ENCODE measurements at regions not wholly inside any gene's neighbourhood (a gene's known extent, or its start where the extent isn't known, plus 50 kb on each side); places are given as distances from the start of the nearest gene placed in this dataset.
"Not testable (repeated sequence)": the region's sequence is repeated elsewhere in the genome, so short reads cannot be mapped to it uniquely, and the experiment has no call there.

DNA sequence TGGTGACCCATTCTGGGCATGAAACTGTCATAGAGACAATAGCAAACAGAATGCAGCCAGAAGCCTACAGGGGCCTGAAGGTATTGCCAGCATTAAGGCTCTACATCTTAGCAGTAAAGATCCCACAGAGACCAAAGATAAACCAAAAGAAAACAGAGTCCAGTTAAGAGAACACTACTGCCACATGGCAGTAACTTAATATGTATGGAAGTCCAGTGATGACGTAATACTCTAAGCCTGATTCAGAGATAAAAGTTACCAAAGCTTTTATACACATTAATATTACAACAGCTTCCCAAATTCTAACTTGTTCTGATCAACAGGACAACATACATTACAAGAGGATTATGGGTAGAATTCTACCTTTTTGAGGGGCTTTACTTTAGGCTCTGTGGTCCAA lies 371.5 kb downstream of the PRELID2 start:
- DNase-seq (ENCODE audit: low spot score), result no peak

DNA sequence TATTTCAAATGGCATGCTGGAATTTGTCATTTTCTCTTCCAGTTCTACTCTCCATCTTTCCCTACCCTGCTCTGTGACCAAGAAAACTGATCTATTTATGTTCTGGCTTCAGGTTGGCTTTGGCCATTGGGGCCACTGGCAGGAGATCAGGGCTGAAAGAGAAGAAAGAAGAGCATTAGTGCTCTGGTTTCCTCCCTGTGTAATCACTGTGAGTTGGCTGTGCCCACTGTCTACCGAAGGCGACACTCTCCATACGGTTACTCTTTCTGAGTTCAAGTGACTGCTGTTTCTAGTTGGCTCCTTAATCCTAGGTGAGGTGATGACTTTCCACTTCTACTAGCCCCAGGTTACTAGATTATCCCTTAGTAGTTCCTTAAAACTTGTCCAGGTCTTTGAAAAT lies 372.6 kb downstream of the PRELID2 start:
- DNase-seq (ENCODE audit: low spot score), result no peak

DNA sequence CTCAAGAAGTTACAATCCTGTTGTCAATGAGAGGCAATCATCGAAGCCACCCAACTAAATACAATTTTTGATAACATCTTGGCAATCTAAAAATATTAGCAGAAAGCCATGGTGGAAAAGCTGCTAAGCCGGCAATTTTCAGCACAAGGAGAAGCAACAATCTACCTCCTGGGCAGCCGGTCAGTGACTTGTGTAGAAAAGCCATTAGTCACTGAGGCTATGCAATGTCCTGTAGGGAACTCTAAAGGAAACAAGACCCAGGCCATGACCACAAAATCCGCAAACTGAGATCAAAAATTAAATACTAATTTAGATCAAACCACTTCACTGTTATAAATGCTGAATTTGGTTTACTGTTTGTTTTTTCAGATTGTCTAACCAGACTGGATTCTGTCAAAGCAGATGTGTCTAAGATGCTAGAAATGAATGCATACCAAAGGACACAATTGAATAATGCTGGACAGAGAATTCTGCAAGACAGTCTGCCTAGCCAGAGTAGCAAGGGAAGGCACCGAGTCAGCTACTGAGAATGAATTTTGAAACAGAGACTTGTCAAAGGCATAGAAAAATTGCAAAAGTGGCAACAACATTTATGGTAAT lies 384.8 kb downstream of the PRELID2 start:
- no peak for DNase-seq (ENCODE audit: low spot score)

- peak; percentile 69 for DNase-seq (ENCODE audit: low spot score)
Observed at GRCh38 chr5:145449794-145450193, 385.3 kb downstream of the PRELID2 start.

GRCh38 chr5:145446875-145447274 lies 388.3 kb downstream of the PRELID2 start:
- DNase-seq (ENCODE audit: low spot score), result not testable (repeated sequence)

GRCh38 chr5:145446412-145446811 lies 388.7 kb downstream of the PRELID2 start:
- DNase-seq (ENCODE audit: low spot score), result no peak

GRCh38 chr5:145445027-145445426 lies 390.1 kb downstream of the PRELID2 start:
- DNase-seq (ENCODE audit: low spot score), result no peak

- DNase-seq (ENCODE audit: low spot score), result no peak
Observed at GRCh38 chr5:145443964-145444363, 391.2 kb downstream of the PRELID2 start.

GRCh38 chr5:145443366-145443765 lies 391.8 kb downstream of the PRELID2 start:
- DNase-seq (ENCODE audit: low spot score), result no peak

- not testable (repeated sequence) for DNase-seq (ENCODE audit: low spot score)
Observed at GRCh38 chr5:145442661-145443060, 392.5 kb downstream of the PRELID2 start.

- no peak for DNase-seq (ENCODE audit: low spot score)
Observed at GRCh38 chr5:145441228-145441627, 393.9 kb downstream of the PRELID2 start.

DNA sequence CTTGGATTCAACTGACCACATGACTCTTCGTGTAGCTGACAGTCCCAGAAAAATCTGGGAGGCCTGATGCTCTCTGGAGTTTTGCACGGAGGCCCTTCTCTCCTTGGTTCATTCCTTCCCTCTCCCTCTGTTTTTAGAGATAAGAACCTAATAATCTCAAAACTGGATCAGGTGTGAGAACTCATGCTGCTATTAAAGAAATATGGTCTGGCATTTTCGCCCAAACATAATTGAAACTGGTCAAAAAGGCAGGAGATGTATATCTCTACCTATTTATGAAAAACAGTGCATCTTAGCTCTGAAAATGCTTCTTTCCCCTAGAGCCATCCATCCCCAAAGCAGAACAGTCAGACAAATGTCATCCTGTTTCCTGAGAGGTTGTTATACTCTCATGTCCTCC lies 397.5 kb downstream of the PRELID2 start:
- DNase-seq (ENCODE audit: low spot score), result no peak

- DNase-seq (ENCODE audit: low spot score), result no peak
Observed at GRCh38 chr5:145433077-145433476, 402.1 kb downstream of the PRELID2 start.

DNA sequence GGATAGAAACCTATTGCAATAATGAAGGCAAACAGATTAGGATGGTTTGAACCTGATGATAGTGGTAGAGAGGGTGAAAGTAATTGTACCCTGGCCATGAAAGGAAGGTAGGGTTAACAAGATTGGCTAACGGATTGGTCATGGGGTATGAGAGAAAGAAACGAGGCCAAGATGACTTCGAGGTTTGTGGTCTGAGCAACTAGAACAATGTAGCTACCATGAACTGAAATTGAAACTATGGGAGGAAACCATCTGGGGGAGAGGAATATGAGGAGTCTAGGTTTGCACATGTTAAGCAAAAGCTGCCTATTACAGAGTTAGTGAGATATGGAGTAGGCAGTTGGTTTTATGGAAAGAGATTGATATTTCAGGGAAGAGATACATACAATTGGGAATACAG lies 406.0 kb downstream of the PRELID2 start:
- no peak for DNase-seq (ENCODE audit: low spot score)

DNA sequence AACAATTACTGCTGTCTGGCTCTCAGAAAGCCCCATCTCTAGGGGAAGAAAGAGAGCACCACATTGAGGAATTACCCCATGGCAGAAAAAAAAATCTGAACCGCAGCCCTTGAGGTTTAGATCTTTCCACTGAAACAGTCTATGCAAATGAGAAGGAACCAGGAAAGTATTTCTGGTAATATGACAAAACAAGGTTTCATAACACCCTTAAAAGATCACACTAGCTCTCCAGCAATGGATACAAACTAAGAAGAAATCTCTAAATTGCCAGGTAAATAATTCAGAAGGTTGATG lies 427.1 kb downstream of the PRELID2 start:
- DNase-seq (ENCODE audit: low spot score), result no peak

- DNase-seq (ENCODE audit: low spot score), result no peak
Observed at GRCh38 chr5:145407300-145408047, 427.7 kb downstream of the PRELID2 start.

DNA sequence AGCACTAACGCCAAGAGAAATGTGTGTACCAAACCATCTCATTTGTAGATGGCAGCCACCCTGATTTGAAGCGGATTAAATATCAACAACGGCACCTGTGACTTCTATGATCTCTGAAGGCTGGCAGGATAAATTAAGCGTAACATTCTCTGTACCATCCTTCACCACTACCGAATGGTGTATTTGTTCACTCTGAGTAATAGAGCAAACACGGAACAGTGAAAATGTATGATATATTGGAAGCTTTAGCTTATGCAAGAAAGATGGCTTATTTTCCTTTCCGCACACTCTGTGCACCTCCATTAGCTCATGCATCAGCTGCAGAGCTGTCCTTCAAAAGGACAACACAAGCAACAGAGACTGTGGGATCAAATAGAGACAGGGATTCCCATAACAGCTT lies 431.1 kb downstream of the PRELID2 start:
- DNase-seq (ENCODE audit: low spot score), result no peak

DNA sequence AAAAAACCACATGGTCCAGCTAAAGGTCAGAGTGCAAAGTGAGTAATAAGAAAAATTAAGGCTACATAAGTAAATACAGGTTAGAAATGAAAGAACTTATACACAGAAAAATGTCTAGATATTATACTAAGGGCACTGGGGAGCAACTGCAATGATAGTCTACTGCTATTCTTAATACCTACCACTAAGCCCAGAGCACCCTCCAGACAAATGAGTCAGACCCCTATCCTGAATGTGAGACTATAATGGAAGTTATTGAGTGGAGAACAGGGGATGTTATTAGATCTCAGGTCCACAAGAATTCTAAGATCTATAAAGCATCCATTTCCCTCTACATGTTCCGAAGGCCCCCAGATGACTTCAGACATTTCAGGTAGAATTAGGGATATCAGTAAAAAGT lies 438.3 kb downstream of the PRELID2 start:
- DNase-seq (ENCODE audit: low spot score), result no peak

GRCh38 chr5:145395151-145395550 lies 440.0 kb downstream of the PRELID2 start:
- DNase-seq (ENCODE audit: low spot score), result not testable (repeated sequence)

- DNase-seq (ENCODE audit: low spot score), result no peak
Observed at GRCh38 chr5:145393426-145393825, 441.7 kb downstream of the PRELID2 start.

DNA sequence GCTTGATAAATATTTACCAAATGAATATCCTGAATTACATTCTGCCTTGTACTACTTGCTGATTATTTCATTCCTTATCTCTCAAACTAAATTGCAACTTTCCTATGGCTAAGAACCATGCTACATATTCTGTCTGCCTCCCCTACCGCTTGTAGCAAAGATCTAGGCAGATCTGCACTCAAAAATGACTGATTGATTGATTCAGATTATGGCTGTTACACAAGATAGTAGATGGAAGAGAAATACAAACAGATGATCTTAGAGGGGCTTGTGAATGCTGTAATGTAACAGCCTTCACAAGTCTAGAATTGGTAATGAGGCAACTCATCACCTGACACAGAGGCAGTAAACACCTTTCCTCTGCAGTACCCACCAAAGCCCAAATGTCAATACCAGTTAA lies 446.1 kb downstream of the PRELID2 start:
- no peak for DNase-seq (ENCODE audit: low spot score)

- DNase-seq (ENCODE audit: low spot score), result no peak
Observed at GRCh38 chr5:145385276-145385675, 449.9 kb downstream of the PRELID2 start.

DNA sequence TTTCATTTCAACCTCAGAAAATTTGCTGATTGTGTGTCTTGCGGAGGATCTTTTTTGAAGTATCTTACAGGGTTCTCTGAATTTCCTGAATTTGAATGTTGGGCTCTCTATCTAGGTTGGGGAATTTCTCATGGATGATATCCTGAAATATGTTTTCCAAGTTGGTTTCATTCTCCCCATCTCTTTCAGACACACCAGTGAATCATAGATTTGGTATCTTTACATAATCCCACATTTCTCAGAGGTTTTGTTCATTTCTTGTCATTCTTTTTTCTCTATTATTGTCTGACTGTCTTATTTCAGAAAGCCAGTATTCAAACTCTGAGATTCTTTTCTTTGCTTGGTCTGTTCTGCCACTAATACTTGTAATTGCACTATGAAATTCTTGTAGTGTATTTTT lies 456.9 kb downstream of the PRELID2 start:
- DNase-seq (ENCODE audit: low spot score), result no peak

- no peak for DNase-seq (ENCODE audit: low spot score)
Observed at GRCh38 chr5:145375521-145375920, 459.6 kb downstream of the PRELID2 start.
